ENCODE measurements at regions not wholly inside any gene's neighbourhood (a gene's known extent, or its start where the extent isn't known, plus 50 kb on each side); places are given as distances from the start of the nearest gene placed in this dataset.

- H3K27me3 ChIP-seq = no peaks in the 10 kb centered on the region
- WGBS (ENCODE audit: low lambda C conversion rate, missing lambda C conversion rate) = 93% methylated on average over 4 of the region's 6 CpGs
- no peak overlapping the region for H3K4me2 ChIP-seq
- H4K20me1 ChIP-seq (ENCODE audit: insufficient read depth, poor library complexity, severe bottlenecking) = no peaks in the 10 kb centered on the region
- no peak for DNase-seq (ENCODE audit: low spot score)
- H3K9me2 ChIP-seq (replicated peaks; ENCODE audit: insufficient read depth) = no peaks in the 10 kb centered on the region
- H3K4me1 ChIP-seq (ENCODE audit: insufficient read depth) = peaks cover 11% of the 10 kb centered on the region
- H2AFZ ChIP-seq = no peak overlapping the region
- H3K4me3 ChIP-seq = no peak overlapping the region
- H3K27ac ChIP-seq = no peak overlapping the region
- no peaks in the 10 kb centered on the region for H3K9me3 ChIP-seq (ENCODE audit: low read depth)
- no peaks in the 10 kb centered on the region for H3K79me2 ChIP-seq
- H3K36me3 ChIP-seq (replicated peaks; ENCODE audit: insufficient read depth, low read depth) = no peaks in the 10 kb centered on the region
- TF ChIP-seq EZH2 (IDR thresholded peaks at IDR 0.05; ENCODE audit: borderline replicate concordance) (no peak), CTCF (IDR thresholded peaks at IDR 0.05; ENCODE audit: poor library complexity) (no peak), EZH2phosphoT487 (IDR thresholded peaks at IDR 0.05; ENCODE audit: low read depth, severe bottlenecking, unreplicated experiment) (no peak)
Observed at GRCh38 chr7:407721-408539, 111.7 kb downstream of the PDGFA start.

GRCh38 chr7:408751-409311, 110.8 kb downstream of the PDGFA start:
- H4K20me1 ChIP-seq (ENCODE audit: insufficient read depth, poor library complexity, severe bottlenecking) = no peaks in the 10 kb centered on the region
- H3K9me2 ChIP-seq (replicated peaks; ENCODE audit: insufficient read depth) = no peaks in the 10 kb centered on the region
- H3K27me3 ChIP-seq = no peaks in the 10 kb centered on the region
- no peaks in the 10 kb centered on the region for H3K36me3 ChIP-seq (replicated peaks; ENCODE audit: insufficient read depth, low read depth)
- DNase-seq (ENCODE audit: low spot score) = no peak
- H3K79me2 ChIP-seq = no peaks in the 10 kb centered on the region
- H3K9me3 ChIP-seq (ENCODE audit: low read depth) = no peaks in the 10 kb centered on the region
- H2AFZ ChIP-seq = no peak overlapping the region
- H3K27ac ChIP-seq = no peak overlapping the region
- TF ChIP-seq EZH2 (IDR thresholded peaks at IDR 0.05; ENCODE audit: borderline replicate concordance) = no peak
- TF ChIP-seq EZH2phosphoT487 (IDR thresholded peaks at IDR 0.05; ENCODE audit: low read depth, severe bottlenecking, unreplicated experiment) = no peak
- no peak for TF ChIP-seq CTCF (IDR thresholded peaks at IDR 0.05; ENCODE audit: poor library complexity)
- 69% methylated on average over 17 of the region's 21 CpGs for WGBS (ENCODE audit: low lambda C conversion rate, missing lambda C conversion rate)
- peaks cover 11% of the 10 kb centered on the region for H3K4me1 ChIP-seq (ENCODE audit: insufficient read depth)
- no peak overlapping the region for H3K4me2 ChIP-seq
- no peak overlapping the region for H3K4me3 ChIP-seq

- no peak overlapping the region for H3K4me2 ChIP-seq
Observed at GRCh38 chr7:409339-410281, 110.0 kb downstream of the PDGFA start.

More at GRCh38 chr7:409339-410281, 110.0 kb downstream of the PDGFA start:
- no peak for DNase-seq (ENCODE audit: low spot score)
- no peak overlapping the region for H2AFZ ChIP-seq
- H3K79me2 ChIP-seq = no peaks in the 10 kb centered on the region
- no peaks in the 10 kb centered on the region for H3K9me2 ChIP-seq (replicated peaks; ENCODE audit: insufficient read depth)
- H3K27me3 ChIP-seq = no peaks in the 10 kb centered on the region
- H3K27ac ChIP-seq = no peak overlapping the region
- no peaks in the 10 kb centered on the region for H3K36me3 ChIP-seq (replicated peaks; ENCODE audit: insufficient read depth, low read depth)
- H3K4me1 ChIP-seq (ENCODE audit: insufficient read depth) = peaks cover 11% of the 10 kb centered on the region
- no peak for TF ChIP-seq EZH2phosphoT487 (IDR thresholded peaks at IDR 0.05; ENCODE audit: low read depth, severe bottlenecking, unreplicated experiment)
- TF ChIP-seq CTCF (IDR thresholded peaks at IDR 0.05; ENCODE audit: poor library complexity) = no peak
- no peak overlapping the region for H3K4me3 ChIP-seq
- no peaks in the 10 kb centered on the region for H4K20me1 ChIP-seq (ENCODE audit: insufficient read depth, poor library complexity, severe bottlenecking)
- 82% methylated on average over 28 of the region's 34 CpGs for WGBS (ENCODE audit: low lambda C conversion rate, missing lambda C conversion rate)
- H3K9me3 ChIP-seq (ENCODE audit: low read depth) = no peaks in the 10 kb centered on the region

Measured in hepatocyte (in vitro differentiated cells).